ENCODE measurements at regions not wholly inside any gene's neighbourhood (a gene's known extent, or its start where the extent isn't known, plus 50 kb on each side); places are given as distances from the start of the nearest gene placed in this dataset.

DNA sequence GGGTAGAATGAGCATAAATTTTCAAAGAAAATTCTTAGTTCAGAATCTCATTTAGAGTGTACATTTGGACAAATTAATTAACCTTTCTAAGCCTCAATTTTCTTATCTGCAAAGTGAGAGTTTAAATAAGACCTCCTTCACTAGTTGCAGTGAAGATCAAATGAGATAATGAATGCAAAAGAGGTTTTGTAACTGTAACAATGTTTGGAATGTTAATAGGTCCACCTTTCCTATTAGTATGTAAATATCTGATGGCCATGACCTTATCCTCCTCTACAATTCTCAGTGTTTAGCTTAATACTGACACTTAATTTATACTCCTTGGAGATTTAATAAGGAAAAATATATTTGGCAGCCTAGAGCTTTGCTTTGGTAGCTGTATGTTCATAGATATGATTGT, 138.8 kb downstream of the GABRG1 start:
- intact Hi-C loops (cut with DNase I) = no loop called here
- no peak for ATAC-seq

GRCh38 chr4:45971108-45971507, 152.7 kb downstream of the GABRG1 start:
- intact Hi-C loops (cut with DNase I) = no loop called here
- ATAC-seq = no peak

More for the DNA sequence above, 138.8 kb downstream of the GABRG1 start:
- no peak for DNase-seq (ENCODE audit: low spot score)

DNA sequence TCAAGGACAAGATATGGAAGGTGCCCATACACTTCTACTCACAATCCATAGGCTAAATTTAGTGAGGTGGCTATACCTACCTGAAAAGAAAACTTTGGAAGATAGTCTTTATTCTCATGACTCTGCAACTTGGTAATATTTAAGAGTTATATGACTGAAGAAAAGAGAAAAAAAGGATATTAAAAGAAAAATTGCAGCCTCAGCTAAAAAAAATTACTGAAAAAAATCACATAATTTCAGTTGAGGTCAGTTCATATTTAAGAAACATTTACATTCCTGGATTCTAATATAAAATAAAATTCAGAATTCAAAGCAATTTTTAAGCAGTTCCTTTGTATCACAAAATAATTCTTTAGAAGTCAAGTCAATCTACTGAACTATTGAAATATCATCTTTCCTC, 166.5 kb downstream of the GABRG1 start:
- no peak for DNase-seq (ENCODE audit: low spot score)
- intact Hi-C loops (cut with DNase I) = no loop called here
- no peak for ATAC-seq

More at GRCh38 chr4:45971108-45971507, 152.7 kb downstream of the GABRG1 start:
- no peak for DNase-seq (ENCODE audit: low spot score)

DNA sequence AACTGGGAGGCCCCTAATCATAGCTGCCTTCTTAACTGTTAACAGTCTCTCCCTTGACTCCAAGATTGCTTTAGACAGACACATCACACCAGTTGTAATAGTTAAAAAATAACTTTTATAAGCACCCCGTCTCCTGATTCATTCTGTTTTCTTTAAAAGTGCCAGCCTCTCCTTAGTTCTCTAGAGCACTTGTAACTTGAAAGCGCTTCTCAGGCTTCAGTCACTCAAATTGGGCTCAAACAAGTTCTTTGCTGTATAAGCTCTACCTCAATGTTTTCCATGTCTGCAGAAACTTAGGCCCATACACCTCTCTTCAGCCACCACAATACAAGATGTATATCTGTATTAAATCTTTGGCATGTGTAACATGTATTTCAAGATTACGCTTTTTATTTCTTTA, 169.6 kb downstream of the GABRG1 start:
- ATAC-seq = no peak
- no peak for DNase-seq (ENCODE audit: low spot score)
- intact Hi-C loops (cut with DNase I) = no loop called here

GRCh38 chr4:45951153-45951552, 172.7 kb downstream of the GABRG1 start:
- intact Hi-C loops (cut with DNase I) = no loop called here
- DNase-seq (ENCODE audit: low spot score) (no peak), ATAC-seq (no peak)

- no peak for ATAC-seq
These were observed 177.2 kb downstream of the GABRG1 start for GRCh38 chr4:45946699-45947098.

DNA sequence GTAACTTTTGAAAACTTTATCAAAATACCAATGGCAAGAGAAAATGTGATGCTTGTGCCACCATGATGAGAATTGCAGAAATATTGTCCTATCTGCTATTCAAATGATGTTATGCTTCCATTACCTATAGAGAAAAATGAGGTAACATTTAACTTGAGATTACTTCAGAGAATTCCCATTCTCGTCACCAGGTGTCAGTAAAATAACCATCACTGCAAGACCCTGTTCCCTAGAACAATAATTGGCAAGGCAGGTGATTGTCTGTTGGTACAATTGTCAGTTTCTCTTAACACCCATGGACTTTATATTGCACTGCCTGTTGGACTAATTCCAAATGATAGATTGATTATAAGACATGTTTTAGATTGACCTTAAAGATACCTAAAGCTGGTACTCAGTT, 179.9 kb downstream of the GABRG1 start:
- intact Hi-C loops (cut with DNase I) = no loop called here
- ATAC-seq (no peak), DNase-seq (ENCODE audit: low spot score) (no peak)

More at GRCh38 chr4:45946699-45947098, 177.2 kb downstream of the GABRG1 start:
- no peak for DNase-seq (ENCODE audit: low spot score)
- intact Hi-C loops (cut with DNase I) = no loop called here

GRCh38 chr4:45939056-45939455, 184.8 kb downstream of the GABRG1 start:
- no peak for DNase-seq (ENCODE audit: low spot score)
- intact Hi-C loops (cut with DNase I) = no loop called here
- ATAC-seq = no peak

- intact Hi-C loops (cut with DNase I) = no loop called here
- no peak for DNase-seq (ENCODE audit: low spot score)
- no peak for ATAC-seq
These were observed 192.7 kb downstream of the GABRG1 start for GRCh38 chr4:45931154-45931553.

DNA sequence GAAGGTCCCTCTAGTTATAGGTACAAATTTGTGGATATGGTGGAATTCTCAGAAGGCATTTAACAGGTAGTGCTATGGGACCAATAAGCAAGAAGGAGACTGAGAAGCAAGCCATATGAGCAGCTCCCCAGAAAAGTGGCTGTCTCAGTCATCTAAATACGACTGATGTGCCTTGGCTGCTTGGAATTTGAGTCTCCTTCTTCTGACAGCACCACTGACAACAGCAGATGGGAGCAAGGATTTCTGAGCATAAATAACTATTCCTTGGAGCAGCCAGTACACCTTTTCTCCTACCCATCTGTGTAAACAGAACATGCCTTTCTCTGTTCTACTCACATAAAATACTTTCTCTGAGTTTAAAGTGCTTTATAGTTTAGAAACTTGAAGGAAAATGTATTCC, 196.2 kb downstream of the GABRG1 start:
- no peak for ATAC-seq
- no peak for DNase-seq (ENCODE audit: low spot score)
- intact Hi-C loops (cut with DNase I) = no loop called here

GRCh38 chr4:45925809-45926208, 198.0 kb downstream of the GABRG1 start:
- DNase-seq (ENCODE audit: low spot score) = no peak
- no peak for ATAC-seq
- intact Hi-C loops (cut with DNase I) = no loop called here

DNA sequence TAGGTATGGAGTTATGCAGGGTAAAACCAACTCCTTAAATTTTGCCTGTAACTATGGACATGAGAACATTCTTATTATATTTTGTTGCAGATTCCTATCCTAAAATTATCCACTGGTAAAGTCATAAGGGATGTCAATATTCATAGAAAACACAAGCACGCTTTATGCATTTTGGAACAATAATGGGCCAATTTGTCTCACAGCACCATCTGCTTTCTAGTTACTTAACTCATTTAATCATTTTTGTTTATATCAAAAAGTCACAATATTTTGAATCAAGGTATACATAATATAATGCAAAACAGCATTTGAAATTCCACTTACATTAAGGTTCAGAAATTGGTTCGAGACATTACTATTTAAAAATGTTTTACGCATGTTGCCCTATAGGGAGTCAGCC, 203.0 kb downstream of the GABRG1 start:
- ATAC-seq (no peak), DNase-seq (ENCODE audit: low spot score) (no peak)
- intact Hi-C loops (cut with DNase I) = no loop called here

DNA sequence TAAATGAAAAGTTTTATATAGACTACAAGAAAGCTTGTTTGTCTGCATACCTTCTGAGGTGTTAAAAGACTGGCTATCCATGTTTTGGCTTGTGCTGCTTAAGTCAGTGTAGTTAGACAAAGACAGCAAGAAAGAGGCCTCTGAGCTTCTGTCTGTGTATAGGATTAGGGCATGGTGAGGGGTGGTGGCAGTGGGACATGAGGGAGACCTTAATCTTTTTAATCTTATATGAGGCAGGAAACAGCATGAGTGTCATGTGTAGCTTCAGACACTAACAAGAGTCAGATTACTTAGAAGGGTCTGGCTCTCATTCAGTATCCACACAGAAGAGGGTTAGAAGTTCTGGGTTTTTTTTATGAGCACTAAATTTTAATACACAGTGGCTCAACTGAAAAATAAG, 213.3 kb downstream of the GABRG1 start:
- DNase-seq (ENCODE audit: low spot score) (no peak), ATAC-seq (no peak)
- intact Hi-C loops (cut with DNase I) = no loop called here

DNA sequence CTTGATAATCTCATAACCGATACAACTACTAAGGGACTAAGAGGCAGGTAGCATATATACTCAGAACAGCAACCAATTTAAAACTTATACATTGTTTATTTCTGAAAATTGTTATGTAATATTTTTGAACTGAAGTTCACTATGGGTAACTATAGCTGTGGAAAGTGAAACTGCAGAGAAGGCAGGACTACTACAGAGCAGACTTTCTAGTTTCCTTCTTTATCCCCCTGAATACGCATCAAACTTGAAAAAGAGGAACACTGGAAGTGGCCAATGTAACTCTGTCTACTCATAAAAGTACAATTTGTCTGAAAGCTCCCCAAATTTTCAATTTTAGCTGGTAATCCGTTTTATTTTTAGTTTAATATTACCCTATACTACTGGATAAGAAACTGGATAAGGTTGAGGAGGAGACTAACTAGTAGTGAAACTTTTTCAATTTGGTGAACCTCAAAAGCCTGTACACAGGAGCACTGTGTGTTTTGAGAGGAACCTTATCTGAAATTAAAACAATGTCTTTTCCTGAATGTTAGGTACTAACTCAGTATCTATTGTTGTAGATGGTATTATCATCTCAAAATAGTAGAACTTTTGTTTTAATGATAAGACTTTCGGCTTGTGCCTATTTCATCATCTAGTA, 225.8 kb downstream of the GABRG1 start:
- DNase-seq (ENCODE audit: low spot score) = no peak
- no peak for ATAC-seq
- intact Hi-C loops (cut with DNase I) = no loop called here

DNA sequence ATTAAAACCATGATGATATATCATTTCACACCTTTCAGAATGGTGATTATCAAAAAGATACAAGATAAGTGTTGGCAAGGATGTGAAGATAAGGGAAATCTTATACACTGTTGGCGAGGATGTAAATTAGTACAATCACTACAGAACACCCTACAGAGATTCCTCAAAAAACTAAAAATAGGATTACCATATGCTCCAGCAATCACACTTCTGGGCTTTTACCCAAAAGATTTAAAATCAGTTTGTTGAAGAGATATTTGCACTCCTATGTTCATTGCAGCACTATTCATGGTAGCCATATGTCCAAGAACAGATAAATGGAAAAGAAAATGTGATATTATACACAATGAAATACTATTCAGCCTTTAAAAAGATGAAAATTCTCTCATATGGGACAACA, 240.4 kb downstream of the GABRG1 start:
- intact Hi-C loops (cut with DNase I) = no loop called here
- no peak for ATAC-seq
- no peak for DNase-seq (ENCODE audit: low spot score)

DNA sequence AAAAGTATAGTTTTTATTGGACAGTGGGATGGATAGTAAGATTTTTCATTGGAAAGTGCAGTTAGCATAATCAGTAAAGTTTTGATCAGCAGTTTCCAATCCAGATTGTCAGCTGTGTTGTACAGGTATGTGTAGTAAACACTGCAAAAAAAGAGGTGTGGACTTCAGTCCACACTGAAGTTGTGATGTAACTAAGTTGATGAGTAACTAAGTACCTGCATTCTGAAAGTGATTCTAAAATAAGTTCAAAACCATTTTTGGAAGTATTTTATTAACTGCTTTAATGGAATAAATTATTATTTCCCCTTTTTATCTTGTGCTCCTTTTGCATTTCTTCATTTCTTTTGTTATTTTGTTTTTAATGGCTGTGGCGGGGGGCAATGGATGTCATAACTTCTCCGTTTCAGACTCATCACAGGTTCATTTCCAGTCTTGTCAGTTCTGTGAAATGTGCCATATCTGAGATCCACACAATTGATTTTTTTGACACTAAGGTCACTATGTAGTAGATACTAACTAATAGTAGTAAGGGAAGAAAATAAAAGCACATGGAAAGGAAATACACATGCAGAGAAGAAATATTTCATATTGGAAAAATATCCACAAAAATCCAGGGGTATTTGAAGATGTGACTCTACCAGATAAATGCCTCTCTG, 247.5 kb downstream of the GABRG1 start:
- no peak for ATAC-seq
- intact Hi-C loops (cut with DNase I) = no loop called here
- no peak for DNase-seq (ENCODE audit: low spot score)

GRCh38 chr4:45869184-45869583, 254.7 kb downstream of the GABRG1 start:
- no peak for DNase-seq (ENCODE audit: low spot score)
- intact Hi-C loops (cut with DNase I) = no loop called here
- ATAC-seq = no peak

- ATAC-seq (no peak), DNase-seq (ENCODE audit: low spot score) (no peak)
- intact Hi-C loops (cut with DNase I) = no loop called here
These were observed 258.1 kb downstream of the GABRG1 start for GRCh38 chr4:45865781-45866180.

GRCh38 chr4:45855857-45856256, 268.0 kb downstream of the GABRG1 start:
- intact Hi-C loops (cut with DNase I) = no loop called here

DNA sequence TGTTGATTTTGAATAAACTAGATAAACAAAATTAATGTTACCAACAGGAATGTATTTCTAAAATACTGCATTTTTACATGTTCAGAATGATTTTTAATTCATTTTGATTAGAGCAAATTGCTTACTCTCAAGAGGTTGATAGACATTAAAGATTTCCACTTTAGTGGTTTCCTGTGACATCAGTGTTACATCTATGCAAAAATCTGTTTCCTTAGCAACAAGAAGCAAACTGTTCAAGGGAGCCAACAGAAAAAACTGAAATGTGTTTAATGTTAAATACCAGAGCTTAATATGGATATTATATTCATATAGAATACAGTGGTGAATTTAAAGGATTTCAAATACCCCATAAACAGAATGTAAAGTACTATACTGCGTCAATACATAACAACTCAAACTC, 277.8 kb downstream of the GABRG1 start:
- ATAC-seq (no peak), DNase-seq (ENCODE audit: low spot score) (no peak)
- intact Hi-C loops (cut with DNase I) = no loop called here

More at GRCh38 chr4:45855857-45856256, 268.0 kb downstream of the GABRG1 start:
- ATAC-seq (no peak), DNase-seq (ENCODE audit: low spot score) (no peak)

- ATAC-seq (no peak), DNase-seq (ENCODE audit: low spot score) (no peak)
- intact Hi-C loops (cut with DNase I) = no loop called here
These were observed 282.1 kb downstream of the GABRG1 start for GRCh38 chr4:45841791-45842190.

Measured in sciatic nerve (tissue), 2 donors.